T1000 (cell line): ENCODE measurements at regions not wholly inside any gene's neighbourhood (a gene's known extent, or its start where the extent isn't known, plus 50 kb on each side); places are given as distances from the start of the nearest gene placed in this dataset.

Experiments
- DNase-seq: peaks from one replicate; lab custom pipeline; 2025; ENCODE audit warnings: mixed read lengths; lab: John Stamatoyannopoulos, UW

DNA sequence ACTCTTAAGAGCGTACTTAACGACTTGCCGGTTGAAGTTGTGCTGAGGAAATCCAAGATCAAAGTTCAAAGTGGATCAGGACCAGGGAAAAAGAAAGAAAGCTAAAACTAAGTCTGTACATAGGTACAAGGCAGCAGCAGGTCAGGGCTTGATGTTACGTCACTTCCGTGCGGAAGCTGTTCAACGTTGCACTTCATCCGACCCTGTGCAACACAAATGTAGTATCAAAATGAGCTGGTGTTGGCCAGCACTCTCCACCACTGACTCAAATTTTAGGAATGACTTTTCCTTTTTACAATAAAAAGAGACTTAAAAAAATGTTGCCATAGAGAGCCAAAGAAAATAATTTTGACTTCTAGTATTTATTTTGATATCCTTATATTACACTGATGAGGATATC is 1315.4 kb downstream of the EFNB2 start:
- DNase-seq = no peak

DNA sequence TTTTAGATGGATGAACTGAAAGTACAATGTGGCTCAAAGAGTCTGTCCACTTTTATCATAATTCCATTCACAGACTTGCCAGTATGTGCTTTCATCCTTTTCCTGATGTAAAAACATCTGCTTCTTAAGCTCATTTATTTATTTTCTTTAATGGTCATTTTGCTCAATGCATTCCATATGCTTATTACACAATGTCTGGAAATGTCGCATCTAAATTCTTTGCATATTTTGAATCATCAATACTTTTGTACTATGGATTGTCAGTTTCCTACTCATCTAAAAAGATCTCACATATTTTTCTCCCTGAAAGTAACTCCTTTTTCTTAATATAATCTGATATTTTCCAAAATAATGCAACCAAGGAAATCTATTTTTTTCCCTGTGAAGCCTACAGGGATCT is 1315.8 kb downstream of the EFNB2 start:
- DNase-seq = no peak

DNA sequence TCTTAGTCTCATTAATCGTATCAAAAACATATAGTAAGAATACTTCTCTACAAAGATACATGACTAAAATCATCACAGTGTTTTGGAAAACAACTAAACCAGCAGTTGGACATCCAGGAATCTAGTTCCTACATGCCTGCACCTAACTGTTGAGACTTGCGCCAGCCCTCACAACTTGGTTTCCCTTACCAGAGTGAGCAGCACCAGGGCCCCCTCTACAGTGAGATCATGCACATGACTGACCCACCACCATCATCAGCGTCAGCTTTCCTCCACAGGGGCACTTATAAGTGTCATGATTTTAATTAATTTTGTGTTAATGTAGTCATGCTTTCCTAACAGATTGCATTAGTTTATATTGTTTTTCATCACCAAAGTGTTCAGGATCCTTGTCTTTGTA is 1322.0 kb downstream of the EFNB2 start:
- DNase-seq = no peak

DNA sequence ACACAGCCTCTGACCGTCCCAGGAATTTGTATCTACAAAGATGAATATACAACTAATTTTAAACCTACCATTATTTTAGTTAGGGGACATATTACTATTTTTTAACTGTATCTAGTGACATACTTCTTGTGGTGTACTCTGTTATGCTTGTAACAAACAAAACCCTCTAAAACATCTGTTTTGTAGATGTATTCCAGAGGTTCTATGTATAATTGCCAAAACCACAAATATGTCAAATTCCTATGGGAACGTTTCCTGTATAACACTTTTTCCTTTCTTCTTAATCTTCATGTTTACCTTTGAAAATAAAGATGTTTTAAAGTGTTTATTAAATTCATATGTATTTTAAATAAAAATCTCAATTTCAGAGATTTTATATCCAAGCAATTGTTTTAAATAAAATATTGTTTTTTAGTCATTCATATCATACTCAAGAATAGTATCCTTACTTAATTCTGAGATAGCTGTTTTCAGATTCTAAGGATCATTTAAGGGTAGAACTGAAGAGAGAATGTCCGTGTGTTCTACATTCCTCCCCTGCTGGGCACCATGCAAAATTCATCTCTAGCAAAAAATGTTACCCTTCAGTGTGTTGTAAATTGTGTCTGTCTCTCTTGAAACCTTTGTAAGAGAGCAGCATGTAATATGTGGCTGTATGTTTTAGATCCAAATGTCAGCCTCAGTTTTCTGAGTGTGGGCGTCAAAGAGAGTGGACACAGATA is 1327.7 kb downstream of the EFNB2 start:
- DNase-seq = no peak

GRCh38 chr13:105202354-105202753 is 1333.1 kb downstream of the EFNB2 start:
- DNase-seq = no peak

- no peak for DNase-seq
Observed at GRCh38 chr13:105201351-105201750, 1334.1 kb downstream of the EFNB2 start.

DNA sequence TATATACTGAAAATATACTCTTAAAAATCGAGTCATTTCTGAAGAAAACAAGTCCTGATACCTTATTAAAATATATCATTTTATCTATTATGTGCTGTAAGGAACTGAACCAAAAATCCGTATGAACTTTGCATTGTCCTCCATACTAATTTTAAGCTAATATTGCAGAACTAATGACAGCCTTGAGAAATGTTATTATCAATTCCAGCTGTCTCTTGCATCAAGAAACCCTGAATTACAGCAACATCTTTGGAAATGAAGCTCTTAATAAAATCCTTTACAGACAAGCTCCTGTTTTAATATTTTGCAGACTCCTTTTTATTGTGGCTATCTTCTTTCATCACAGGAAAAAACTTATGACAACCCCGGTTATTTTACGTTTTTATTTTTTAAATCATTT is 1335.3 kb downstream of the EFNB2 start:
- DNase-seq = no peak

- DNase-seq = peak; percentile 54
Observed at GRCh38 chr13:105196052-105196451, 1339.4 kb downstream of the EFNB2 start.

DNA sequence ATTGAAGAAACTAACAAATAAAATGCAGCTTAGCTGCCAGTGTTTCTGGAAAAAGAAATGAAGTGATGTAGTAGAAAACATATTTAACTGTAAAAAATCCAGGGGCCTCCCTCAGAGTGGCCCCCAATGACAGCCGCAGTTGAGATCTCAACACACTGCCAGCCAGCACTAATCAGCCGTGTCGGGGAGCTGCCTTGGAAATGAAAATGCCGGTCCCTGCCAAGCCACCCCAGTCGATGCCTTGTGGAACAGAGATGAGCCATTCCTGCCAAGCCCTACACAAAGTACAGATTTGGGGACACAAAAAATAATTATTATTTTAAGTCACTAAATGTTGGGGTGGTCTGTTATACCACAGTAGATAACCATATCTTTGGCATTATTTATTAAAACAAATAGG is 1342.4 kb downstream of the EFNB2 start:
- no peak for DNase-seq

- DNase-seq = no peak
Observed at GRCh38 chr13:105184201-105184600, 1351.3 kb downstream of the EFNB2 start.

DNA sequence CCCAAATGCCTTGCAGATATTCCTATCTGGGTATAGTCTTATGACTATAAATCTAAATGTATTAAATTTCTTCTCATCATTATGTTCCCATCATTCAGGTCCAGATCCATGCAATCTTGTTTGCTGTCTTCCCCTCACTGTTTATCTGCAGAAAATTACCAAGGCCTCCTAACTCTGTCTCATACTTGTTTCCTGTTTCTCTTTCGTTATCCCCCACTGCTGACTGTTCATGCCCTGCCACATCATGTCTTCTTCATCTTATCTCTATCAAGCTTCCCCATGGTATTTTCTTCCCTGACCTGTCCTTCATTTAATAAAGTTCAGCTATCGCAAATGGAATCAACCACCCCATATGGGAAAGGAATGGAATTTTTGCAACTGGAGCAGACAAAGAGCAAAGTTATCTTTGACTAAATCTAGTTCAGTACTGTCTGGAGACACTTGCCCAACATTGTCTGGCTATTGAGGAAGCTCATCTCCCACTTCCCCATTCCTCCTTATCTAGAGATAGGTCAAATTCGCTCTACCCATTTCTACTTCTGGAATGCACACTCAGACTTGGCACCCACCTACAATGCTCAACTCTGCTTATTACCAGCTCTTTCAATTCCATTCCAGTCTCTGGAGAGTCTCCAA is 1358.1 kb downstream of the EFNB2 start:
- no peak for DNase-seq

DNA sequence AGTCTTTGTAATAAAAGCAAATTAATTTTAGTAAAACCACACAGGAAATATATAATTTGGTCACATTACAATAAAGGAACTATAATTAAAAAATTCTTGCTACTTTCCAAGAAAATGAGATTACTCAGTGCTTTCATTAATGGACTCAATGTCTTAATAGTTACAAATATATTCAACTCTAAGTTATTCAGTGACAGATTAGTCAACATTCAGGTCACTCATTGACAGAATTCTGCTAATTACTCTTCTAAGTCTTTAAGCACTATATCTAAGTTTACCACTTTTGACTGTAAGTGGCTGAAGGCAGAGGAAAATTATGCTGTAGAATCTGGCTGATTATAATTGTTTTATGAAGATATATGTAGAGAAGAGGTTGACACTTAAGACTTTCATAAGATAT is 1365.0 kb downstream of the EFNB2 start:
- no peak for DNase-seq

GRCh38 chr13:105168295-105168694 is 1367.2 kb downstream of the EFNB2 start:
- no peak for DNase-seq

GRCh38 chr13:105167385-105167784 is 1368.1 kb downstream of the EFNB2 start:
- no peak for DNase-seq

- no peak for DNase-seq
Observed at GRCh38 chr13:105165449-105166125, 1369.9 kb downstream of the EFNB2 start.

- DNase-seq = no peak
Observed at GRCh38 chr13:105159841-105160240, 1375.6 kb downstream of the EFNB2 start.

DNA sequence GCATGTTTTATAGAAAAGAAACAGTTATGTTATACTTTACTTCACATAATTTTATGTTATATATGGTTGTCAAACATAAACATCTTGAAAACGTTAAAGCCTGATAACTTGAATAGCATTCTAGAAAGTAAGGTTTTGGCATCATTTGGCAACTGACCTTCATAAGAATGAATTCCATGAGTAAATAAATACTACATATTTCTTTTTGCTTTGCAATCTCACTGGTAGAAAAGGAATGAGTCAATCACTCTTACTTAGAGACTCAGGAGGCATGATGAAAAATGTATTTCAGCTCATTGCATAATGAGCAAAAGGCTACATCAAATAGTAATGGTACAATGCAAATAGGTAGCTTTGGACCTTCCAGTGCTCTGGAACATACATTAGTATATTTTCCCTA is 1381.9 kb downstream of the EFNB2 start:
- no peak for DNase-seq

- no peak for DNase-seq
Observed at GRCh38 chr13:105151639-105152038, 1383.8 kb downstream of the EFNB2 start.

DNA sequence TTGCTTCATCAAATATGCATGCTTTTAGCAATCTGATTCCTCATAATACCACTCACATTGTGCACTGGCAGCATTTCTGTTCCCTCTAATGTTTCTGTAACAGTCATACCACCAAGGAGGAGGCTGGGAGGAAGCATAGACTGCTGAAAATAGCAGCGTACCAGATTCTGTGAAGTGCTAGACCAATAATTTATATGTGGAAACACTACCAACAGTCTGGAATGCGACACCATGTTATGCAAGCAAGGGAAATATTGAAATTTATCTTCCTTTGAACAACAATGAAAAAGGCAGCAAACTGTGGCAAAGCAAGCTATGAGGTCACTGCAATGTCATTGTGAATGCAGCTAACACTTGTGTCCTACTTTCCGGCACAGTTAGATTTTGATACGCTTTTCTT is 1388.0 kb downstream of the EFNB2 start:
- no peak for DNase-seq

DNA sequence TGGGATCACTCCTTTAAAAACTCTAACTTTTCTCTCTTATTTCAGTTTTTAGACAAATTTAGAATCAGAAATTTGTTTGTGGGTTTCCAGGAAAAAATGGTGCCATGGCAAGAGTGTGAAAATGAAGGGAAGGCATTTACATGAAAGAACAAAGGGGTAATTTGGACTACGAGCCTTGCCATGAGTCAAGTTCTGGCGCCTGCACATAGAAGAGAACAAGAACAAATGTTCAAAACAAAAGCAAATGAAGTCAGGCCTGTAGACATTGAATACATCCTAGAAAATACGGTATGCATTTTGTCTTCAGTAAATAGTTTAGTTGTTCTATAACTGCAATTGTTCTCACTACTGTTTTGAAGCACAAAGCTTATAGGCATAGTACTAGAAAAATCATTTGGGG is 1390.5 kb downstream of the EFNB2 start:
- no peak for DNase-seq

GRCh38 chr13:105144020-105144419 is 1391.4 kb downstream of the EFNB2 start:
- no peak for DNase-seq

GRCh38 chr13:105142556-105142955 is 1392.9 kb downstream of the EFNB2 start:
- DNase-seq = no peak
